HCT116 (cell line): ENCODE measurements at regions not wholly inside any gene's neighbourhood (a gene's known extent, or its start where the extent isn't known, plus 50 kb on each side); places are given as distances from the start of the nearest gene placed in this dataset.

Experiments used
- ATAC-seq: fragments of 200-7000 bp; cut with Tn5 transposase; 2 replicates; pipeline ENCODE4 v1.9.1; 2020; ENCODE audit warnings: mild to moderate bottlenecking, moderate library complexity
- BruUV-seq: library from RNA; stranded (reverse); fragments of 400-500 nt; replicated peaks from 2 replicates; lab custom pipeline; 2021; lab: Mats Ljungman, UMichigan
- CTCF ChIA-PET: fragments of 300-600 bp; sonication (Branson Sonifier 250); formaldehyde crosslinking; loops from one replicate; lab custom pipeline; 2021; ENCODE audit warnings: antibody characterized with exemption; lab: Charles Lee
- POLR2A ChIA-PET: fragments of 300-600, 350-600 bp; sonication (Branson Sonifier 250); formaldehyde crosslinking; loops from one replicate; lab custom pipeline; 2021; ENCODE audit warnings: antibody characterized with exemption; lab: Charles Lee
- RAD21 ChIA-PET, 2 experiments: fragments of 300-600 bp; sonication (Branson Sonifier 250); formaldehyde crosslinking; loops; one replicate each; lab custom pipeline; 2023; ENCODE audit warnings: low total read pairs in 2 of 2; ENCODE audit not compliant: uncharacterized antibody in 2 of 2, unreplicated experiment in 2 of 2, low non-redundant PET in 1 of 2; lab: Charles Lee
- DNase-seq: peaks from one replicate; pipeline ENCODE4 v3.0.0-alpha.2; 2010; ENCODE audit warnings: low read depth, low spot score
- H2AFZ ChIP-seq: fragments of 200-600 bp; shearing (Covaris generic), sonication (generic); 2 replicates; pipeline ENCODE4 v1.6.1; 2017; ENCODE audit warnings: low read depth, mixed run types, mixed read lengths, antibody characterized with exemption, low read length; ENCODE audit not compliant: poor library complexity, severe bottlenecking
- H3K27ac ChIP-seq: 2 replicates; pipeline ENCODE4 v1.5.1; 2012; ENCODE audit warnings: low read depth, low read length
- H3K27me3 ChIP-seq: fragments of 200-600 bp; sonication (generic); 2 replicates; pipeline ENCODE4 v1.6.1; 2016; ENCODE audit warnings: mixed run types, low read length, mixed read lengths; ENCODE audit not compliant: insufficient read depth
- H3K36me3 ChIP-seq, 2 experiments: fragments of 200-500 bp in 1 of 2; fragments of 200-600 bp in 1 of 2; sonication (Bioruptor generic) in 1 of 2; sonication (generic) in 1 of 2; 2 replicates each; pipeline versions ENCODE4 v1.5.1 to v1.6.1; 2014 to 2016; ENCODE audit warnings: low read length in 2 of 2, inconsistent platforms in 1 of 2, mixed read lengths in 1 of 2, mixed run types in 1 of 2; ENCODE audit not compliant: insufficient read depth in 2 of 2, control insufficient read depth in 1 of 2
- H3K4me1 ChIP-seq, 2 experiments: fragments of 200-600 bp in 1 of 2; sonication (generic) in 1 of 2; 2 replicates each; pipeline versions ENCODE4 v1.5.1 to v1.6.1; 2012 to 2017; ENCODE audit warnings: low read length in 2 of 2, inconsistent platforms in 1 of 2, mild to moderate bottlenecking in 1 of 2, mixed read lengths in 1 of 2, mixed run types in 1 of 2, moderate library complexity in 1 of 2; ENCODE audit not compliant: insufficient read depth in 2 of 2, control insufficient read depth in 1 of 2
- H3K4me2 ChIP-seq: fragments of 200-600 bp; sonication (generic); 2 replicates; pipeline ENCODE4 v1.6.1; 2017; ENCODE audit warnings: mixed run types, low read length, mixed read lengths
- H3K4me3 ChIP-seq, 2 experiments: fragments of 200-600 bp in 1 of 2; sonication (generic) in 1 of 2; replicated peaks in 1 of 2; 2 replicates each; pipeline ENCODE4 v1.5.1; 2011 to 2016; ENCODE audit warnings: low read length in 2 of 2, control low read depth in 1 of 2, low read depth in 1 of 2, mild to moderate bottlenecking in 1 of 2, mixed read lengths in 1 of 2, mixed run types in 1 of 2
- H3K79me2 ChIP-seq: fragments of 200-600 bp; sonication (generic); 2 replicates; pipeline ENCODE4 v1.6.1; 2017; ENCODE audit warnings: mild to moderate bottlenecking, mixed run types, low read length, moderate library complexity, mixed read lengths; ENCODE audit not compliant: insufficient read depth
- H3K9ac ChIP-seq: fragments of 200-600 bp; sonication (generic); 2 replicates; pipeline ENCODE4 v1.6.1; 2016; ENCODE audit warnings: low read length, mixed read lengths
- H3K9me2 ChIP-seq: fragments of 200-600 bp; sonication (generic), shearing (Covaris generic); 2 replicates; pipeline ENCODE4 v1.6.1; 2017; ENCODE audit warnings: mixed run types, mild to moderate bottlenecking, moderate library complexity; ENCODE audit not compliant: insufficient read depth
- H3K9me3 ChIP-seq, 2 experiments: fragments of 200-500 bp in 1 of 2; fragments of 200-600 bp in 1 of 2; sonication (Bioruptor generic) in 1 of 2; sonication (generic) in 1 of 2; 2 replicates each; pipeline ENCODE4 v1.6.1; 2014 to 2017; ENCODE audit warnings: low read length in 2 of 2, mixed read lengths in 2 of 2, inconsistent platforms in 1 of 2, low read depth in 1 of 2, mild to moderate bottlenecking in 1 of 2, mixed run types in 1 of 2, moderate library complexity in 1 of 2; ENCODE audit not compliant: control insufficient read depth in 1 of 2, insufficient read depth in 1 of 2
- H4K20me1 ChIP-seq: fragments of 200-600 bp; sonication (generic), shearing (Covaris generic); 2 replicates; pipeline ENCODE4 v1.6.1; 2017; ENCODE audit warnings: mixed run types, mild to moderate bottlenecking, moderate library complexity; ENCODE audit not compliant: insufficient read depth
- CBX3 ChIP-seq: IDR thresholded peaks from 2 replicates; pipeline ENCODE4 v1.6.1; 2012; ENCODE audit warnings: low read depth
- EGR1 ChIP-seq: IDR thresholded peaks from 2 replicates; pipeline ENCODE4 v1.6.1; 2012; ENCODE audit warnings: low read depth
- ELF1 ChIP-seq: IDR thresholded peaks from 2 replicates; pipeline ENCODE4 v1.6.1; 2012; ENCODE audit warnings: low read depth, borderline replicate concordance
- EZH2 ChIP-seq: fragments of 200-600 bp; sonication (generic); IDR thresholded peaks from 2 replicates; pipeline ENCODE4 v1.6.1; 2017; ENCODE audit warnings: antibody characterized with exemption, mixed run types
- FOSL1 ChIP-seq: IDR thresholded peaks from 2 replicates; pipeline ENCODE4 v1.6.1; 2012; ENCODE audit warnings: low read depth
- JUND ChIP-seq: IDR thresholded peaks from 2 replicates; pipeline ENCODE4 v1.6.1; 2012
- POLR2AphosphoS5 ChIP-seq: IDR thresholded peaks from 2 replicates; pipeline ENCODE4 v1.6.1; 2011; ENCODE audit warnings: mild to moderate bottlenecking, low read depth, low read length, moderate library complexity
- RAD21 ChIP-seq: IDR thresholded peaks from 2 replicates; pipeline ENCODE4 v1.6.1; 2012; ENCODE audit warnings: low read depth, mild to moderate bottlenecking
- SIN3A ChIP-seq: IDR thresholded peaks from 2 replicates; pipeline ENCODE4 v1.6.1; 2012; ENCODE audit warnings: low read depth
- SP1 ChIP-seq: IDR thresholded peaks from 2 replicates; pipeline ENCODE4 v1.6.1; 2012; ENCODE audit warnings: low read depth
- SRF ChIP-seq: IDR thresholded peaks from 2 replicates; pipeline ENCODE4 v1.6.1; 2012; ENCODE audit warnings: low read depth
- TCF7L2 ChIP-seq: IDR thresholded peaks from 2 replicates; pipeline ENCODE4 v1.7.0; 2011; ENCODE audit warnings: borderline replicate concordance, inconsistent platforms; ENCODE audit not compliant: insufficient read depth, insufficient read length; ENCODE audit errors: extremely low read depth
- YY1 ChIP-seq: IDR thresholded peaks from 2 replicates; pipeline ENCODE4 v1.6.1; 2011; ENCODE audit warnings: low read length, low read depth, moderate library complexity, mild to moderate bottlenecking; ENCODE audit not compliant: insufficient replicate concordance; ENCODE audit errors: extremely low read depth
- ZFX ChIP-seq: fragments of 450-650 bp; IDR thresholded peaks from 2 replicates; pipeline ENCODE4 v1.6.1; 2017
- ZNF274 ChIP-seq: fragments of 200-500 bp; sonication (Bioruptor generic); IDR thresholded peaks from 2 replicates; pipeline ENCODE4 v1.6.1; 2014; ENCODE audit warnings: mild to moderate bottlenecking, low read depth, low read length, inconsistent platforms
- intact Hi-C: fragments of 100-400 bp; cut with micrococcal nuclease; formaldehyde crosslinking; loops from 2 replicates; pipeline ENCODE4 v1.10.0; 2022
- TF ChIP-seq, protein P1 (sequence below): IDR thresholded peaks from 2 replicates; pipeline ENCODE4 v1.6.1; 2012

DNA sequence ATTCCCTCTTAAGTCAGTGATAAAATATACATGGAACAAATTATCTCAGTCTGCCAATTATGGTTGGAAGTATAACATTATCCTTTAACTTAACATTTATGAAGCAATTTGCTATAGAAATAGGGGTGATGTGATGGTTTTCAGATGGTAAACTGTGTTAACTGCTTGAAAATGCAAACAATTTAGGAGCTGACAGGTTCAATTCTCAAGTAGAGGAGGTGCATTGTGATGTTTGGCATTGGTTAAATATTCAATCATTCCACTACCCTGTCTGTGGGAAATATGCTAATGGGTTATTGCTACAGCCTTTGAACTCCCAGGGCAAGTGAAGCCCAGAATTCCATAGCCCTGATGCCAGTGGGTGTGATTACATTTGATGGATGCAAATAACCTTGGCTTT lies 243.4 kb upstream of the GK2 start:
- Histone ChIP-seq H3K4me2 (no peak overlapping the region), H3K4me3 (no peak overlapping the region), H4K20me1 (no peaks in the 10 kb centered on the region), H3K27me3 (no peaks in the 10 kb centered on the region; the same call in 1 of the 2 replicates), H3K9ac (no peak overlapping the region), H3K4me1 (no peaks in the 10 kb centered on the region), H3K36me3 (no peaks in the 10 kb centered on the region), H3K9me2 (no peaks in the 10 kb centered on the region), H3K79me2 (no peaks in the 10 kb centered on the region), H2AFZ (no peak overlapping the region), H3K27ac (no peak overlapping the region), H3K9me3 (no peaks in the 10 kb centered on the region)
- ChIA-PET POLR2A (no interaction called here), CTCF (no interaction called here), RAD21 (no interaction called here)
- intact Hi-C loops = no loop called here
- no TSS peak for BruUV-seq
- TF ChIP-seq EGR1 (no peak), JUND (no peak), TCF7L2 (no peak), ZFX (no peak), FOSL1 (no peak), SRF (no peak), ELF1 (no peak)
- ATAC-seq (no peak), DNase-seq (no peak)

DNA sequence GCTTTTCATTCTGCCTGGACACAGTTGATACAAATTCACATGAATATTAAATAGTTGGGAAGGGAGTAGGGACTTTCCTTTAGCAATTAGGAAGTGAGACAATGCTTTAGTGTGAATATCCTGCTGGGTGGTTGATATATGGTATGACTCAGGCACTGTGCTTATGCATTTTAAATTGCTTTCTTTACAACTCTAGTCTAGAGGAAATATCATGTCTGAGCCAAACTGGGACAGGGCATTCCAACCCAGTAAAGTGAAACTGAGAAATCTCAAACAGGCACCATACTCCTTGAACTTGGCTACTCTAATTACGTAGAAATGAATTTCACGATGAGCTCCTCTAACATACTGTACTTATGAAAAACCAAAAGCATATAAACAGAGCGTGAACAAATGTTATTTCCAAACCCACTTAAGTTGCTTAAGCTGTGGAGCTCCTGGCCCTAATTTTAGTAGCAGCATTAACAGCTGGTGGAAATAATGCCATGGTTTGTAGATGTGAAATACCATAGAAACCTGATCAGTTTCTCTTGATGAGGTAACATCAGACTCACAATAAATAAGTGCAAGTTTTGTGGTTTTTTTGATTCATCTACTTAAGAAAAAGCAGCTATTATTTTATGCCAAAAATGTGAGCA lies 242.9 kb upstream of the GK2 start:
- H3K9ac ChIP-seq = no peak overlapping the region
- no peak overlapping the region for H3K4me3 ChIP-seq
- DNase-seq (no peak), ATAC-seq (no peak)
- POLR2A ChIA-PET = no interaction called here
- no peak overlapping the region for H3K4me2 ChIP-seq
- CTCF ChIA-PET = no interaction called here
- BruUV-seq = no TSS peak
- H2AFZ ChIP-seq = no peak overlapping the region
- no peak overlapping the region for H3K27ac ChIP-seq
- H4K20me1 ChIP-seq = no peaks in the 10 kb centered on the region
- H3K36me3 ChIP-seq = no peaks in the 10 kb centered on the region
- no peaks in the 10 kb centered on the region; the same call in 1 of the 2 replicates for H3K27me3 ChIP-seq
- no peaks in the 10 kb centered on the region for H3K9me2 ChIP-seq
- RAD21 ChIA-PET = no interaction called here
- intact Hi-C loops = no loop called here
- no peaks in the 10 kb centered on the region for H3K79me2 ChIP-seq
- no peaks in the 10 kb centered on the region for H3K9me3 ChIP-seq
- no peaks in the 10 kb centered on the region for H3K4me1 ChIP-seq
- TF ChIP-seq RAD21 (no peak), ZNF274 (no peak), EZH2 (no peak), YY1 (no peak), SP1 (no peak), EGR1 (no peak), SIN3A (no peak), POLR2AphosphoS5 (no peak), CBX3 (no peak)
- TF ChIP-seq, protein P1, sequence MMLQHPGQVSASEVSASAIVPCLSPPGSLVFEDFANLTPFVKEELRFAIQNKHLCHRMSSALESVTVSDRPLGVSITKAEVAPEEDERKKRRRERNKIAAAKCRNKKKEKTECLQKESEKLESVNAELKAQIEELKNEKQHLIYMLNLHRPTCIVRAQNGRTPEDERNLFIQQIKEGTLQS = no peak
- TF ChIP-seq, all 23 proteins: peak for 0
